Psoas muscle (tissue), 7 donors: ENCODE measurements at regions not wholly inside any gene's neighbourhood (a gene's known extent, or its start where the extent isn't known, plus 50 kb on each side); places are given as distances from the start of the nearest gene placed in this dataset.

ENCODE experiments used
- ATAC-seq, 4 donors: fragments of 200-7000 bp; cut with Tn5 transposase; one replicate each; pipeline ENCODE4 v1.9.1; 2020; ENCODE audit warnings: moderate library complexity in 3 of 4, mild to moderate bottlenecking in 2 of 4
- DNase-seq, 2 donors: peaks; one replicate each; pipeline ENCODE4 v3.0.0-alpha.2; 2020
- H3K27ac ChIP-seq: fragments of 200-600 bp; one replicate; pipeline ENCODE4 v1.8.0; 2022
- H3K27me3 ChIP-seq, 3 donors: fragments of 200-600 bp in 1 of 3; one replicate each; pipeline versions ENCODE4 v1.6.1 to v1.8.0; 2013 to 2022; ENCODE audit warnings: low read length in 2 of 3, mild to moderate bottlenecking in 2 of 3, moderate library complexity in 1 of 3; ENCODE audit not compliant: insufficient read depth in 3 of 3
- H3K36me3 ChIP-seq, 2 donors: fragments of 200-600 bp in 1 of 2; one replicate each; pipeline versions ENCODE4 v1.6.1 to v1.8.0; 2013 to 2022; ENCODE audit warnings: low read depth in 1 of 2, mild to moderate bottlenecking in 1 of 2, moderate library complexity in 1 of 2; ENCODE audit not compliant: insufficient read depth in 1 of 2
- H3K4me1 ChIP-seq: fragments of 200-600 bp; one replicate; pipeline ENCODE4 v1.8.0; 2022
- H3K4me3 ChIP-seq: fragments of 200-600 bp; one replicate; pipeline ENCODE4 v1.8.0; 2022; ENCODE audit warnings: mild to moderate bottlenecking
- H3K9me3 ChIP-seq: fragments of 200-600 bp; one replicate; pipeline ENCODE4 v1.8.0; 2022
- CTCF ChIP-seq: fragments of 200-600 bp; IDR thresholded peaks from one replicate; pipeline ENCODE4 v1.8.0; 2022; ENCODE audit warnings: antibody characterized with exemption
- WGBS, 3 donors: extraction: QIAGEN DNeasy Blood & Tissue Kit; methylation state at CpG; one replicate each; pipeline versions ENCODE4 v1.1.6 to v1.1.7; 2013; 5-methylcytosine and 5-hydroxymethylcytosine counted together
- intact Hi-C, 2 donors: fragments of 100-400 bp; cut with DNase I; formaldehyde crosslinking; loops; one replicate each; pipeline versions ENCODE4 v1.11.0 to v1.14.2; 2022
- donor health status: healthy with polysubstance abuse.
- donor health status: DM: no; HTN: no; CAD: no; lungs with moderate emphysema.
- donor health status: Bipolar disorder and iron deficiency.
- donor health status: healthy.
- donor health status: DM: yes; HTN: yes; CAD: no.
- donor health status: DM: no; HTN: no; CAD: no.
- donor health status: DM: yes; HTN: yes; CAD: no.

GRCh38 chr1:59128239-59128736 lies 168.6 kb upstream of the FGGY start:
- Histone ChIP-seq H3K27ac (no peak overlapping the region), H3K4me1 (peaks cover 13% of the 10 kb centered on the region), H3K9me3 (no peaks in the 10 kb centered on the region), H3K27me3 (no peaks in the 10 kb centered on the region), H3K36me3 (no peaks in the 10 kb centered on the region), H3K4me3 (no peak overlapping the region)
- ATAC-seq (no peak), DNase-seq (no peak)
- intact Hi-C loops, result no loop called here
- TF ChIP-seq CTCF, result no peak
- WGBS, 3 donors, result 90 to 93% (median 93%) methylated on average over 1 of the region's 1 CpG

- Histone ChIP-seq H3K4me1 (peaks cover 10% of the 10 kb centered on the region), H3K27ac (no peak overlapping the region), H3K4me3 (no peak overlapping the region), H3K27me3 (no peaks in the 10 kb centered on the region), H3K9me3 (no peaks in the 10 kb centered on the region), H3K36me3 (no peaks in the 10 kb centered on the region)
- intact Hi-C loops, result no loop called here
- no peak for TF ChIP-seq CTCF
- DNase-seq, result no peak
- ATAC-seq, result no peak
- whole genome bisulfite sequencing, 3 donors, result 67 to 77% (median 76%) methylated on average over 4 of the region's 4 CpGs
Measured at GRCh38 chr1:59128784-59129227, 168.1 kb upstream of the FGGY start.

GRCh38 chr1:59132295-59132694 lies 164.6 kb upstream of the FGGY start:
- no peak for DNase-seq
- intact Hi-C loops, result no loop called here
- H3K9me3 ChIP-seq, result no peaks in the 10 kb centered on the region
- H3K4me3 ChIP-seq, result no peak overlapping the region
- H3K36me3 ChIP-seq, result no peaks in the 10 kb centered on the region
- no peaks in the 10 kb centered on the region for H3K27me3 ChIP-seq
- no peak for TF ChIP-seq CTCF
- peaks cover 14% of the 10 kb centered on the region for H3K4me1 ChIP-seq
- WGBS, 3 donors, result 67 to 83% (median 68%) methylated on average over 5 of the region's 5 CpGs
- H3K27ac ChIP-seq, result no peak overlapping the region
- no peak for ATAC-seq

GRCh38 chr1:59133997-59134396 lies 162.9 kb upstream of the FGGY start:
- DNase-seq, result no peak
- intact Hi-C loops, result no loop called here
- 88 to 95% (median 93%) methylated on average over 1 of the region's 1 CpG for WGBS, 3 donors

More at GRCh38 chr1:59133997-59134396, 162.9 kb upstream of the FGGY start:
- no peaks in the 10 kb centered on the region for H3K36me3 ChIP-seq
- H3K27me3 ChIP-seq, result no peaks in the 10 kb centered on the region
- TF ChIP-seq CTCF, result no peak
- ATAC-seq, result no peak
- no peak overlapping the region for H3K27ac ChIP-seq
- no peaks in the 10 kb centered on the region for H3K9me3 ChIP-seq
- peaks cover 31% of the 10 kb centered on the region for H3K4me1 ChIP-seq
- no peak overlapping the region for H3K4me3 ChIP-seq
